SU-DHL-6 (cell line): ENCODE measurements at regions not wholly inside any gene's neighbourhood (a gene's known extent, or its start where the extent isn't known, plus 50 kb on each side); places are given as distances from the start of the nearest gene placed in this dataset.

ENCODE experiments used
- H2AFZ ChIP-seq: fragments of 200-600 bp; sonication (generic); 2 replicates; pipeline ENCODE4 v1.6.1; 2014; ENCODE audit warnings: low read depth, mild to moderate bottlenecking, moderate library complexity, mixed read lengths, antibody characterized with exemption, low read length; ENCODE audit not compliant: severe bottlenecking
- H3F3A ChIP-seq: fragments of 200-600 bp; shearing (Covaris generic); 2 replicates; pipeline ENCODE4 v1.6.0; 2016; ENCODE audit warnings: antibody characterized with exemption, mild to moderate bottlenecking; ENCODE audit not compliant: insufficient read depth
- H3K27ac ChIP-seq: fragments of 200-600 bp; sonication (generic); 2 replicates; pipeline ENCODE4 v1.5.1; 2016; ENCODE audit warnings: low read depth, mild to moderate bottlenecking, low read length, moderate library complexity, mixed read lengths
- H3K27me3 ChIP-seq: fragments of 200-600 bp; sonication (generic), shearing (Covaris generic); 2 replicates; pipeline ENCODE4 v1.6.0; 2014; ENCODE audit warnings: mild to moderate bottlenecking, low read length
- H3K36me3 ChIP-seq: fragments of 200-600 bp; sonication (generic); 2 replicates; pipeline ENCODE4 v1.6.1; 2014; ENCODE audit warnings: mild to moderate bottlenecking, low read length, mixed read lengths
- H3K4me2 ChIP-seq: fragments of 300-600, 200-600 bp; shearing (Covaris generic), sonication (generic); 2 replicates; pipeline ENCODE4 v1.6.0; 2014; ENCODE audit warnings: low read length, low read depth, mild to moderate bottlenecking; ENCODE audit not compliant: poor library complexity, severe bottlenecking
- H3K4me3 ChIP-seq: fragments of 200-600 bp; sonication (generic); 2 replicates; pipeline ENCODE4 v1.5.1; 2014; ENCODE audit warnings: antibody characterized with exemption, low read length, mild to moderate bottlenecking, mixed read lengths; ENCODE audit not compliant: insufficient read depth, poor library complexity, severe bottlenecking
- H3K79me2 ChIP-seq: fragments of 200-600 bp; sonication (generic); 2 replicates; pipeline ENCODE4 v1.6.1; 2014; ENCODE audit warnings: mild to moderate bottlenecking, low read length, moderate library complexity; ENCODE audit not compliant: insufficient read depth
- H3K9ac ChIP-seq: fragments of 200-600 bp; sonication (generic); 2 replicates; pipeline ENCODE4 v1.7.0; 2014; ENCODE audit warnings: mild to moderate bottlenecking, low read length
- H3K9me2 ChIP-seq: fragments of 200-600 bp; sonication (generic); replicated peaks from 2 replicates; pipeline ENCODE4 v1.6.1; 2014; ENCODE audit warnings: low read length; ENCODE audit not compliant: insufficient read depth
- H3K9me3 ChIP-seq: fragments of 200-600 bp; sonication (generic); 2 replicates; pipeline ENCODE4 v1.6.1; 2014; ENCODE audit warnings: low read length, mixed read lengths; ENCODE audit not compliant: insufficient read depth
- H4K20me1 ChIP-seq: fragments of 200-600 bp; sonication (generic); 2 replicates; pipeline ENCODE4 v1.6.1; 2014; ENCODE audit warnings: low read depth, mild to moderate bottlenecking, antibody characterized with exemption, low read length, moderate library complexity, mixed read lengths
- EZH2phosphoT487 ChIP-seq: fragments of 200-600 bp; sonication (generic), shearing (Covaris generic); conservative IDR thresholded peaks from 2 replicates; pipeline ENCODE4 v1.6.1; 2018; ENCODE audit warnings: mild to moderate bottlenecking, antibody characterized with exemption, low read length, moderate library complexity, mixed read lengths
- TF ChIP-seq, protein P1 (sequence below): fragments of 200-600 bp; sonication (generic); IDR thresholded peaks from one replicate; pipeline ENCODE4 v1.5.1; 2017; ENCODE audit warnings: antibody characterized with exemption, mild to moderate bottlenecking, low read length, moderate library complexity; ENCODE audit not compliant: insufficient read depth, poor library complexity, severe bottlenecking

GRCh38 chr5:143641549-143642355, 170.2 kb upstream of the HMHB1 start:
- Histone ChIP-seq H3K79me2 (no peaks in the 10 kb centered on the region), H3K27me3 (no peaks in the 10 kb centered on the region), H3K9me3 (no peaks in the 10 kb centered on the region), H3K36me3 (no peaks in the 10 kb centered on the region), H3K9me2 (no peaks in the 10 kb centered on the region), H2AFZ (no peak overlapping the region), H4K20me1 (no peaks in the 10 kb centered on the region), H3K27ac (no peak overlapping the region), H3K4me2 (no peak overlapping the region), H3F3A (no peaks in the 10 kb centered on the region), H3K4me3 (no peak overlapping the region), H3K9ac (no peak overlapping the region)
- no peak for TF ChIP-seq EZH2phosphoT487
- TF ChIP-seq, protein P1, sequence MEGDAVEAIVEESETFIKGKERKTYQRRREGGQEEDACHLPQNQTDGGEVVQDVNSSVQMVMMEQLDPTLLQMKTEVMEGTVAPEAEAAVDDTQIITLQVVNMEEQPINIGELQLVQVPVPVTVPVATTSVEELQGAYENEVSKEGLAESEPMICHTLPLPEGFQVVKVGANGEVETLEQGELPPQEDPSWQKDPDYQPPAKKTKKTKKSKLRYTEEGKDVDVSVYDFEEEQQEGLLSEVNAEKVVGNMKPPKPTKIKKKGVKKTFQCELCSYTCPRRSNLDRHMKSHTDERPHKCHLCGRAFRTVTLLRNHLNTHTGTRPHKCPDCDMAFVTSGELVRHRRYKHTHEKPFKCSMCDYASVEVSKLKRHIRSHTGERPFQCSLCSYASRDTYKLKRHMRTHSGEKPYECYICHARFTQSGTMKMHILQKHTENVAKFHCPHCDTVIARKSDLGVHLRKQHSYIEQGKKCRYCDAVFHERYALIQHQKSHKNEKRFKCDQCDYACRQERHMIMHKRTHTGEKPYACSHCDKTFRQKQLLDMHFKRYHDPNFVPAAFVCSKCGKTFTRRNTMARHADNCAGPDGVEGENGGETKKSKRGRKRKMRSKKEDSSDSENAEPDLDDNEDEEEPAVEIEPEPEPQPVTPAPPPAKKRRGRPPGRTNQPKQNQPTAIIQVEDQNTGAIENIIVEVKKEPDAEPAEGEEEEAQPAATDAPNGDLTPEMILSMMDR = no peak

DNA sequence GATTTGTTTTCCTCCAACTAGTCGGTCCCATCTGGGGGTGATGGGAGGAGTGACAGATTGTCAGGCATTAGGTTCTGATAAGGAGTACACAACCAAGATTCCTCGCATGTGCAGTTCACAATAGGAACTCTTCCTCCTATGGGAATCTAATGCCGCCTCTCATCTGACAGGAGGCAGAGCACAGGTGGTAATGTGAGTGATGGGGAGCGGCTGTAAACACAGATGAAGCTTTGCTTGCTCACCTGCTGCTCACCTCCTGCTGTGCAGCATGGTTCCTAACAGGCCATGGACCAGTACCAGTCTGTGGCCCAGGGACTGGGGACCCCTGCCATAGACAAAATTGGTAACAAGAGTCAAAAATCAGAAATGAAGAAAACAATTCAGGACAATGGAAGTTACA, 173.3 kb upstream of the HMHB1 start:
- Histone ChIP-seq H3K9me3 (no peaks in the 10 kb centered on the region), H3K27me3 (no peaks in the 10 kb centered on the region), H3K36me3 (no peaks in the 10 kb centered on the region), H3K4me2 (no peak overlapping the region), H3K9me2 (no peaks in the 10 kb centered on the region), H3K27ac (no peak overlapping the region), H2AFZ (no peak overlapping the region), H4K20me1 (no peaks in the 10 kb centered on the region), H3K79me2 (no peaks in the 10 kb centered on the region), H3K4me3 (no peak overlapping the region), H3F3A (no peaks in the 10 kb centered on the region), H3K9ac (no peak overlapping the region)
- TF ChIP-seq EZH2phosphoT487 = no peak
- TF ChIP-seq, protein P1 = no peak

- Histone ChIP-seq H3K79me2 (no peaks in the 10 kb centered on the region), H2AFZ (no peak overlapping the region), H3K27me3 (no peaks in the 10 kb centered on the region), H3K9me2 (no peaks in the 10 kb centered on the region), H3K4me3 (no peak overlapping the region), H3K9ac (no peak overlapping the region), H4K20me1 (no peaks in the 10 kb centered on the region), H3K4me2 (no peak overlapping the region), H3K9me3 (no peaks in the 10 kb centered on the region), H3K27ac (no peak overlapping the region), H3K36me3 (no peaks in the 10 kb centered on the region), H3F3A (no peaks in the 10 kb centered on the region)
- TF ChIP-seq, protein P1 = no peak
- TF ChIP-seq EZH2phosphoT487 = no peak
Measured at GRCh38 chr5:143636931-143637528, 174.9 kb upstream of the HMHB1 start.
